Peyer's patch (tissue), 4 donors: ENCODE measurements at regions not wholly inside any gene's neighbourhood (a gene's known extent, or its start where the extent isn't known, plus 50 kb on each side); places are given as distances from the start of the nearest gene placed in this dataset.

Experiments
- CTCF ChIP-seq, 6 experiments: fragments of 450-650 bp in 4 of 6; fragments of 200-600 bp in 2 of 6; sonication (generic) in 1 of 6; IDR thresholded peaks; one replicate each; pipeline ENCODE4 v1.5.1; 2017 to 2019; ENCODE audit warnings: antibody characterized with exemption in 6 of 6, mild to moderate bottlenecking in 3 of 6, moderate library complexity in 1 of 6
- POLR2A ChIP-seq, 2 donors: fragments of 450-650 bp; IDR thresholded peaks; one replicate each; pipeline ENCODE4 v1.5.1; 2017; ENCODE audit warnings: antibody characterized with exemption in 2 of 2, mild to moderate bottlenecking in 2 of 2, moderate library complexity in 2 of 2

- no peak for TF ChIP-seq CTCF (IDR thresholded peaks at IDR 0.05)
- no peak for TF ChIP-seq POLR2A (IDR thresholded peaks at IDR 0.05)
These were observed 581.0 kb upstream of the RORB start for GRCh38 chr9:73916016-73916673.
